Ramos (cell line): ENCODE measurements at regions not wholly inside any gene's neighbourhood (a gene's known extent, or its start where the extent isn't known, plus 50 kb on each side); places are given as distances from the start of the nearest gene placed in this dataset.
"Not testable (repeated sequence)": the region's sequence is repeated elsewhere in the genome, so short reads cannot be mapped to it uniquely, and the experiment has no call there.

ENCODE experiments used
- in situ Hi-C: fragments of 300-500 bp; cut with MboI; formaldehyde crosslinking; loops from one replicate; pipeline ENCODE4 v1.14.3; 2022; ENCODE audit warnings: low sequenced_read_pairs; ENCODE audit not compliant: unreplicated experiment

- in situ Hi-C loops = no loop called here
These were observed 182.4 kb upstream of the MAP3K1 start for GRCh38 chr5:56632939-56633338.

- in situ Hi-C loops = no loop called here
These were observed 183.2 kb upstream of the MAP3K1 start for GRCh38 chr5:56632199-56632598.

- in situ Hi-C loops = no loop called here
These were observed 183.6 kb upstream of the MAP3K1 start for GRCh38 chr5:56631719-56632118.

- in situ Hi-C loops = not testable (repeated sequence)
These were observed 186.7 kb upstream of the MAP3K1 start for GRCh38 chr5:56628616-56629015.

- in situ Hi-C loops = no loop called here
These were observed 189.8 kb upstream of the MAP3K1 start for GRCh38 chr5:56625541-56625940.

- in situ Hi-C loops = no loop called here
These were observed 190.6 kb upstream of the MAP3K1 start for GRCh38 chr5:56624751-56625150.

- in situ Hi-C loops = no loop called here
These were observed 193.2 kb upstream of the MAP3K1 start for GRCh38 chr5:56622141-56622540.

- in situ Hi-C loops = no loop called here
These were observed 194.3 kb upstream of the MAP3K1 start for GRCh38 chr5:56620903-56621677.

GRCh38 chr5:56617998-56618397, 197.4 kb upstream of the MAP3K1 start:
- in situ Hi-C loops = no loop called here

GRCh38 chr5:56616454-56617160, 198.7 kb upstream of the MAP3K1 start:
- in situ Hi-C loops = no loop called here

GRCh38 chr5:56615361-56616153, 199.8 kb upstream of the MAP3K1 start:
- in situ Hi-C loops = no loop called here

- in situ Hi-C loops = no loop called here
These were observed 202.6 kb upstream of the MAP3K1 start for GRCh38 chr5:56612759-56613158.

- in situ Hi-C loops = no loop called here
These were observed 203.0 kb upstream of the MAP3K1 start for GRCh38 chr5:56612353-56612752.

- in situ Hi-C loops = no loop called here
These were observed 205.2 kb upstream of the MAP3K1 start for GRCh38 chr5:56610093-56610698.

- in situ Hi-C loops = no loop called here
These were observed 207.0 kb upstream of the MAP3K1 start for GRCh38 chr5:56608217-56608925.

- in situ Hi-C loops = no loop called here
These were observed 207.8 kb upstream of the MAP3K1 start for GRCh38 chr5:56607551-56607950.

- in situ Hi-C loops = no loop called here
These were observed 208.3 kb upstream of the MAP3K1 start for GRCh38 chr5:56607074-56607473.

GRCh38 chr5:56606192-56606591, 209.2 kb upstream of the MAP3K1 start:
- in situ Hi-C loops = no loop called here

GRCh38 chr5:56605231-56605630, 210.1 kb upstream of the MAP3K1 start:
- in situ Hi-C loops = no loop called here

GRCh38 chr5:56601641-56602071, 213.7 kb upstream of the MAP3K1 start:
- in situ Hi-C loops = no loop called here
